SK-N-SH treated with all-trans-retinoic acid at 6 μM for 48 hours (cell line): ENCODE measurements at regions not wholly inside any gene's neighbourhood (a gene's known extent, or its start where the extent isn't known, plus 50 kb on each side); places are given as distances from the start of the nearest gene placed in this dataset.

Source experiments
- ATAC-seq: fragments of 200-7000 bp; cut with Tn5 transposase; 3 replicates; pipeline ENCODE4 v1.9.1; 2020; ENCODE audit warnings: mild to moderate bottlenecking, moderate library complexity
- ARNTL ChIP-seq: fragments of 450-650 bp; formaldehyde crosslinking; IDR thresholded peaks from 2 replicates; pipeline ENCODE4 v1.5.0; 2020; ENCODE audit warnings: low read depth, mild to moderate bottlenecking, moderate library complexity, borderline replicate concordance
- CREB5 ChIP-seq: fragments of 250-450 bp; sonication (Bioruptor Pico); IDR thresholded peaks from 2 replicates; pipeline ENCODE4 v1.5.1; 2020; ENCODE audit warnings: low read depth, mild to moderate bottlenecking, moderate library complexity
- CSDC2 ChIP-seq: fragments of 250-450 bp; sonication (Bioruptor Pico); IDR thresholded peaks from 2 replicates; pipeline ENCODE4 v1.5.0; 2020; ENCODE audit warnings: mild to moderate bottlenecking, moderate library complexity
- CSRNP3 ChIP-seq: fragments of 250-450 bp; sonication (Bioruptor Pico); IDR thresholded peaks from 2 replicates; pipeline ENCODE4 v1.5.1; 2021; ENCODE audit warnings: mild to moderate bottlenecking, moderate library complexity
- ESRRG ChIP-seq: fragments of 250-450 bp; sonication (Bioruptor Pico); IDR thresholded peaks from 2 replicates; pipeline ENCODE4 v1.6.1; 2021; ENCODE audit warnings: mild to moderate bottlenecking
- GLIS3 ChIP-seq: fragments of 250-450 bp; sonication (Bioruptor Pico); IDR thresholded peaks from 2 replicates; pipeline ENCODE4 v1.5.0; 2020; ENCODE audit warnings: mild to moderate bottlenecking, moderate library complexity
- ISL1 ChIP-seq: fragments of 250-450 bp; sonication (Bioruptor Pico); IDR thresholded peaks from 2 replicates; pipeline ENCODE4 v2.1.2; 2022; ENCODE audit warnings: mild to moderate bottlenecking, moderate library complexity
- OSR1 ChIP-seq: fragments of 250-450 bp; sonication (Bioruptor Pico); IDR thresholded peaks from 2 replicates; pipeline ENCODE4 v1.8.0; 2022; ENCODE audit warnings: moderate library complexity, mild to moderate bottlenecking, inconsistent platforms
- PATZ1 ChIP-seq: fragments of 250-450 bp; sonication (Bioruptor Pico); IDR thresholded peaks from 2 replicates; pipeline ENCODE4 v1.8.0; 2020; ENCODE audit warnings: mild to moderate bottlenecking, moderate library complexity, borderline replicate concordance
- RARB ChIP-seq: fragments of 250-450 bp; sonication (Bioruptor Pico); IDR thresholded peaks from 2 replicates; pipeline ENCODE4 v1.8.0; 2021; ENCODE audit warnings: mild to moderate bottlenecking, moderate library complexity
- SNAI2 ChIP-seq: fragments of 250-450 bp; sonication (Bioruptor Pico); IDR thresholded peaks from 2 replicates; pipeline ENCODE4 v1.5.0; 2020; ENCODE audit warnings: mild to moderate bottlenecking, moderate library complexity
- TCF4 ChIP-seq: fragments of 250-450 bp; sonication (Bioruptor Pico); IDR thresholded peaks from 2 replicates; pipeline ENCODE4 v1.8.0; 2021; ENCODE audit warnings: mild to moderate bottlenecking, moderate library complexity, borderline replicate concordance
- TSHZ2 ChIP-seq: fragments of 250-450 bp; sonication (Bioruptor Pico); IDR thresholded peaks from 2 replicates; pipeline ENCODE4 v1.5.0; 2020; ENCODE audit warnings: mild to moderate bottlenecking, moderate library complexity
- ZFP3 ChIP-seq: fragments of 250-450 bp; sonication (Bioruptor Pico); IDR thresholded peaks from 2 replicates; pipeline ENCODE4 v1.5.0; 2020; ENCODE audit warnings: mild to moderate bottlenecking, moderate library complexity
- ZFP30 ChIP-seq: fragments of 450-650 bp; formaldehyde crosslinking; IDR thresholded peaks from 2 replicates; pipeline ENCODE4 v1.5.0; 2022; ENCODE audit warnings: mild to moderate bottlenecking, moderate library complexity
- ZNF565 ChIP-seq: fragments of 450-650 bp; formaldehyde crosslinking; conservative IDR thresholded peaks from 2 replicates; pipeline ENCODE4 v1.5.0; 2020; ENCODE audit warnings: low read depth, mild to moderate bottlenecking, moderate library complexity
- ZNF70 ChIP-seq: fragments of 450-650 bp; formaldehyde crosslinking; IDR thresholded peaks from 2 replicates; pipeline ENCODE4 v1.5.0; 2020; ENCODE audit warnings: mild to moderate bottlenecking, moderate library complexity
- ZNF8 ChIP-seq: fragments of 450-650 bp; formaldehyde crosslinking; IDR thresholded peaks from 2 replicates; pipeline ENCODE4 v1.5.0; 2020; ENCODE audit warnings: mild to moderate bottlenecking, moderate library complexity

- TF ChIP-seq TSHZ2 (CRISPR knock-in tag): no peak
- TF ChIP-seq ZNF565 (CRISPR knock-in tag): no peak
- no peak for TF ChIP-seq ARNTL (CRISPR knock-in tag)
- TF ChIP-seq OSR1: no peak
- no peak for TF ChIP-seq CREB5 (CRISPR knock-in tag)
These were observed 295.0 kb upstream of the IGFBP3 start (continued) for GRCh38 chr7:46215987-46216567.

GRCh38 chr7:46214526-46214925 is 293.5 kb upstream of the IGFBP3 start:
- no peak for ATAC-seq
- no peak for TF ChIP-seq ZFP30
- no peak for TF ChIP-seq SNAI2
- TF ChIP-seq ZFP3 (CRISPR knock-in tag): no peak
- TF ChIP-seq PATZ1 (CRISPR knock-in tag): no peak

- no peak for ATAC-seq
- TF ChIP-seq SNAI2: no peak
- TF ChIP-seq ZNF70: no peak
- no peak for TF ChIP-seq GLIS3
- no peak for TF ChIP-seq OSR1
- TF ChIP-seq ESRRG: no peak
- TF ChIP-seq, all 23 proteins: peak for 0
These were observed 292.1 kb upstream of the IGFBP3 start for GRCh38 chr7:46213154-46213537.

- no peak for TF ChIP-seq CSDC2 (CRISPR knock-in tag)
- TF ChIP-seq TCF4 (CRISPR knock-in tag): no peak
- TF ChIP-seq ZNF70: no peak
- TF ChIP-seq RARB (CRISPR knock-in tag): no peak
- no peak for TF ChIP-seq ZNF8 (CRISPR knock-in tag)
- no peak for ATAC-seq
These were observed 291.5 kb upstream of the IGFBP3 start for GRCh38 chr7:46212425-46213153.

- TF ChIP-seq ZFP30 (no peak), OSR1 (no peak), CSRNP3 (no peak), ISL1 (CRISPR knock-in tag) (no peak)
- ATAC-seq: no peak
These were observed 289.4 kb upstream of the IGFBP3 start for GRCh38 chr7:46210467-46210866.
